ENCODE measurements at regions not wholly inside any gene's neighbourhood (a gene's known extent, or its start where the extent isn't known, plus 50 kb on each side); places are given as distances from the start of the nearest gene placed in this dataset.

DNA sequence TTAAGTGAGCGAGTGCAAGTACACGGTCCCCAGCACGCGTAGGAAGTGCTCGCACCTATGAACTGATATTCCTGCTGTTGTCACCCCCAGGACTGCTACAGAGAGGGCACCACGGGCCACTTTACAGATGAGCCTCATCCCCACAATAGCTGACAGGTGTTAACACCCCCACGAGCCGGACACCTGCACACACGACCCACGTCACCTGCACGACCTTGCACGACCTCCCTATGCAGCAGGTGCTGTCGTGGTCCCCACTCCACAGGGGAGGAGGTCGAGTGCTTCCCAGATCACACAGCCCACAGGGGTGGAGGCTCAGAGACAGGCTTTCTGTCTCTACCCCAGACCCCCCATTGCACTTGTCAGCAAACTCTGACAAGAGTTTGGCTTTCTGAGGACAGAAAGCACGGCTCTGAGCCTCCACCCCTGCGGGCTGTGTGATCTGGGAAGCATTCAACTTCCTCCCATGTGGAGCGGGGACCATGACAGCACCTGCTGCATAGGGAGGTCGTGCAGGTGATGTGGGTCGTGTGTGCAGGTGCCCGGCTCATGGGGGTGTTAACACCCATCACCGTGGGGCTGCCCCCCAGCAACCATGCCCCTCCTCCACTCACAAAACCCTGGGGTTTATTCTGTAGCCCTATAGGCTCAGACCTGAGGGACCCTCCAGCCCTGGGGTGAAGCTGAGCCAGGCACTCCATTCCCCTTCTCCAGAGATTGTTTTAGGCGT, 80.8 kb downstream of the MATN1 start:
- H3K27ac ChIP-seq (ENCODE audit: low read depth, low read length): no peak overlapping the region
- H3K27me3 Mint-ChIP-seq (ENCODE audit: low read depth, unreplicated experiment): peaks cover 58% of the 10 kb centered on the region
- no peaks in the 10 kb centered on the region for H3K79me2 ChIP-seq (ENCODE audit: insufficient read depth, low read length)
- no peaks in the 10 kb centered on the region for H3K36me3 ChIP-seq (ENCODE audit: insufficient read depth, low read length)
- FAIRE-seq: no peak
- H3K27ac Mint-ChIP-seq (ENCODE audit: unreplicated experiment): no peak overlapping the region
- H3K27me3 ChIP-seq (ENCODE audit: insufficient read depth, low read length): peaks cover 13% of the 10 kb centered on the region
- no peaks in the 10 kb centered on the region for H3K4me1 Mint-ChIP-seq (ENCODE audit: low read depth, unreplicated experiment)
- no peak overlapping the region for H3K9ac ChIP-seq (ENCODE audit: low read length)
- no peaks in the 10 kb centered on the region for H4K20me1 ChIP-seq (ENCODE audit: insufficient read depth, low read length)
- H2AFZ ChIP-seq (ENCODE audit: low read depth, low read length): no peak overlapping the region
- DNase-seq (ENCODE audit: low read depth): no peak
- TF ChIP-seq EZH2 (IDR thresholded peaks at IDR 0.05; ENCODE audit: insufficient read depth, low read length) (no peak), CTCF (IDR thresholded peaks at IDR 0.05; ENCODE audit: insufficient read depth, low read depth, low read length) (no peak)
- H3K4me1 ChIP-seq (ENCODE audit: insufficient read depth, low read length): no peaks in the 10 kb centered on the region
- no peaks in the 10 kb centered on the region for H3K9me3 Mint-ChIP-seq (ENCODE audit: unreplicated experiment)
- H3K4me3 Mint-ChIP-seq (ENCODE audit: unreplicated experiment): no peak overlapping the region
- no peaks in the 10 kb centered on the region for H3K9me3 ChIP-seq (ENCODE audit: insufficient read depth, low read depth, low read length)
- no peak overlapping the region for H3K4me2 ChIP-seq (ENCODE audit: low read length)
- H3K36me3 Mint-ChIP-seq (ENCODE audit: low read depth, unreplicated experiment): no peaks in the 10 kb centered on the region
- H3K4me3 ChIP-seq (ENCODE audit: insufficient read depth, low read depth, low read length): no peak overlapping the region

DNA sequence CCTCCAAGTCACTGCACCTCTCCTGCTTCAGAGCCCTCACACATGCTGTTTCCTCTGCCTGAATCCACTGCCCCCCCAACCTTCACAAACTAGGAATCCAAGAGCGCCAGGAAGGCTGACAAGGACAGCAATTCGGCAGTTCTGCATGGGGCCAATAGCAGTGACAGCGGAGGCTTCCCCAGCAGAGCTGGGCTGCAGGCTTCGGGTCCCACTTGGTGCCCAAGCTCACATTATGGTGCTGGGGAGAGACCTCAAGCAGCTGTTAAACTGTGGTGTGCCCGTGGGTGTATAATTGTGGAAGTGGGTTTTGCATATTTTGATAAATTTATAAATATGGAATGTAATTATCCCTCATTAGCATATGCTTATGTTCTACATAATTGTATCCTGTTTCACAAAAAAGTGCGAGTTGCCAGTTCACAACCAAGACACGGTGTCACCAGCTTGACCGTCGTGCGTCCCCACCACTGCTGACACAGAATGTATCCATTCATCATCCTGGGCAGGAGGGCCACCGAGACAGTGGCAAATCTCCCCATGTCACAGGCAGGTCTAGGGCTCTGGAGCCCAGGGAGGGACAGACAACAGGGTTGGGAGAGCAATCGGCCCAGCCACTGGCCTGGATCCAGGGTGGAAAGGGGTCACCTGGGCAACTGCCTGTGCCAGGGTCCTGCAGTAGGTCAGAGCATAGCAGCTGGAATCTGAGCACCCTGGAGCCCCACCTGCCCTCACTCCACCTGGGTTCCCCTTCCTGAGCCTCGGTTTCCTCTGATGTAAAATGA, 81.6 kb downstream of the MATN1 start:
- no peak overlapping the region for H2AFZ ChIP-seq (ENCODE audit: low read depth, low read length)
- no peaks in the 10 kb centered on the region for H3K9me3 ChIP-seq (ENCODE audit: insufficient read depth, low read depth, low read length)
- no peak for DNase-seq (ENCODE audit: low read depth)
- no peaks in the 10 kb centered on the region for H3K4me1 ChIP-seq (ENCODE audit: insufficient read depth, low read length)
- Mint-ChIP-seq H3K9me3 (ENCODE audit: unreplicated experiment) (no peaks in the 10 kb centered on the region), H3K27ac (ENCODE audit: unreplicated experiment) (no peak overlapping the region), H3K36me3 (ENCODE audit: low read depth, unreplicated experiment) (no peaks in the 10 kb centered on the region), H3K4me3 (ENCODE audit: unreplicated experiment) (no peak overlapping the region), H3K4me1 (ENCODE audit: low read depth, unreplicated experiment) (no peaks in the 10 kb centered on the region), H3K27me3 (ENCODE audit: low read depth, unreplicated experiment) (peaks cover 59% of the 10 kb centered on the region)
- no peak overlapping the region for H3K4me3 ChIP-seq (ENCODE audit: insufficient read depth, low read depth, low read length)
- TF ChIP-seq CTCF (IDR thresholded peaks at IDR 0.05; ENCODE audit: insufficient read depth, low read depth, low read length) (no peak), EZH2 (IDR thresholded peaks at IDR 0.05; ENCODE audit: insufficient read depth, low read length) (no peak)
- no peak overlapping the region for H3K27ac ChIP-seq (ENCODE audit: low read depth, low read length)
- no peak overlapping the region for H3K4me2 ChIP-seq (ENCODE audit: low read length)
- FAIRE-seq: no peak
- no peak overlapping the region for H3K9ac ChIP-seq (ENCODE audit: low read length)
- no peaks in the 10 kb centered on the region for H4K20me1 ChIP-seq (ENCODE audit: insufficient read depth, low read length)
- H3K27me3 ChIP-seq (ENCODE audit: insufficient read depth, low read length): peaks cover 13% of the 10 kb centered on the region
- H3K79me2 ChIP-seq (ENCODE audit: insufficient read depth, low read length): no peaks in the 10 kb centered on the region
- H3K36me3 ChIP-seq (ENCODE audit: insufficient read depth, low read length): no peaks in the 10 kb centered on the region
